Cerebellar cortex (tissue), 1 donor: ENCODE measurements at regions not wholly inside any gene's neighbourhood (a gene's known extent, or its start where the extent isn't known, plus 50 kb on each side); places are given as distances from the start of the nearest gene placed in this dataset.
"Not testable (repeated sequence)": the region's sequence is repeated elsewhere in the genome, so short reads cannot be mapped to it uniquely, and the experiment has no call there.

Experiments used
- DNase-seq: peaks from one replicate; pipeline ENCODE4 v3.0.0-alpha.2; 2015; ENCODE audit warnings: low spot score

GRCh38 chr17:21756856-21757619 lies 64.7 kb downstream of the KCNJ18 start:
- DNase-seq = no peak

DNA sequence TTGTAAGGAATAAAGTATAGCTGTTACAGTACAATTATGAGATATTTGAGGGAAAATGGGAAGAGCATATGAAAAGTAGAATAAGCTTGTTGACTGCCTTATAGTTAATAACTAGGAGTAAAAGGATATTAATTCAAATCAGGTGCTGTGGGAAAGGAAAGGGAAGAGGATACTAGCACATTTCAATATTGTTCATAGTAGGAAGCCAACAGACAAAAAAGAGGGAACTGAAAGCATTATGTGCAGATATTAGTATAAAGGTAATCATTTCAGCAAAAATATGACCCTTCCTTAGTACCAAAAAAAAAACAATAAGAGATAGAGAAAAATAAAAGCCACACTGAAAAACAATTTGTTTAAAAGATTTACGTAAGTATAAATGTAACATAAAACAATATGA lies 67.3 kb downstream of the KCNJ18 start:
- DNase-seq = not testable (repeated sequence)

- DNase-seq = peak; percentile 79
These were observed 71.5 kb downstream of the KCNJ18 start for GRCh38 chr17:21763738-21764340.

DNA sequence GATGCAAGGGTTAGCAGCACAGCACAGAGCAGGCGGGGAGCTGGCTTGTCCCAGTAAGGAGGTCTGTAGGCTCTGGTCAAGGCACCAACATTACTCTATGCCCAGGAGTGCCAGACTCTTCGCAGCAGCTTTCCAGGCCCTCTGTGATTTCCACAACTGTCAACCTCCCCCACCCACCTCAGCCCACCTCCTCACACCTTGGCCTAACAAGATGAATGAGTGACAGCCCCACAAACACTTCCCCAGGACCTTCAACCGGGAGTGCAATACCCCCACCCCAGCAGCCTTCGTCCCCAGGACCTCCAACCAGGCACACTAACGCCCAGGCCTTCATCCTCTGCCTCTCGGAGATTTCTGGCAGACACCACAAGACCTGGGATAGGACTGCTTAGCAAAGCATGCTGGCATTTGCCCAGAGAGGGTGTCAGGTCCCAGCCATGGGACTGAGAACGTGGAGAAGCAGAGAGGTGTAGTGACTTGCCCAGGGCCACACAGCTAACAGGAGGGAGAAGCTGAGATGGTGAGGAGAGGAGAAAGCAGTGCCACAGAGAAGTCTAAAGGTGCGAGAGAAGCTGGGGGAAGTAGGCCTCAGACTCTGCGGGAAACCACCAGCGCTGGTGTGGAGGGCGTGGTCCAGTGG lies 73.4 kb downstream of the KCNJ18 start:
- DNase-seq = not testable (repeated sequence)

GRCh38 chr17:21766565-21766964 lies 74.2 kb downstream of the KCNJ18 start:
- not testable (repeated sequence) for DNase-seq

GRCh38 chr17:21767162-21768156 lies 75.1 kb downstream of the KCNJ18 start:
- DNase-seq = not testable (repeated sequence)

- DNase-seq = not testable (repeated sequence)
These were observed 75.9 kb downstream of the KCNJ18 start for GRCh38 chr17:21768244-21768643.

DNA sequence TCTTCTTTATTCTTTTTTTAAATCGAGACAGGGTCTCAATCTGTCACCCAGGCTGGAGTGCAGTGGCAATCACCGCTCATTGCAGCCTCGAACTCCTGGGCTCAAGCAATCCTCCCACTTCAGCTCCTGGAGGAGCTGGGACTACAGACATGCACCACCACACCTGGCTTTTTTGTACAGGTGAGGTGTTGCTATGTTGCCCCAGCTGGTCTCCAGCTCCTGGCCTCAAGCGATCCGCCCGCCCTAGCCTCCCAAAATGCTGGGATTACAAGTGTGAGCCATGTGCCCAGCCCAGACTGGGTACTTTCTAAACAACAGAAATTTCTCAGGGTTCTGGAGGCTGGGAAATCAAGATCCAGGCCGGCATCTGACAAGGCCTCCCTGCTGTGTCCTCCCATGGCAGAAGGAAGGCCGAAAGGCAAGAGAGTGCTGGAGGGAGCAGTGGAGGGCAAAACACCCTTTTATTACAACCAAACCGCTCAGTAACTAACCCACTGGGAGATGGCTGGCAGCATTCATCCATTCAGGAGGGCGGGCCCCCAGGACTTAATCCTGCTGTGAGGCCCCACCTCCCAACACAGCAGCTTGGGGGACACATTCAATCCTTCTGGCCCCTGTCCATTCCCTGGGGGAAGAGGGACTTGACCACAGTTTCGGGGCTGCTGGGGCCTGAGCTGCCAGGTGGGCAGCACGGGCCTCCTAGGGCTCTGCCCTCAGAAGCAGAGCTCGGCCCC lies 76.6 kb downstream of the KCNJ18 start:
- DNase-seq = not testable (repeated sequence)

DNA sequence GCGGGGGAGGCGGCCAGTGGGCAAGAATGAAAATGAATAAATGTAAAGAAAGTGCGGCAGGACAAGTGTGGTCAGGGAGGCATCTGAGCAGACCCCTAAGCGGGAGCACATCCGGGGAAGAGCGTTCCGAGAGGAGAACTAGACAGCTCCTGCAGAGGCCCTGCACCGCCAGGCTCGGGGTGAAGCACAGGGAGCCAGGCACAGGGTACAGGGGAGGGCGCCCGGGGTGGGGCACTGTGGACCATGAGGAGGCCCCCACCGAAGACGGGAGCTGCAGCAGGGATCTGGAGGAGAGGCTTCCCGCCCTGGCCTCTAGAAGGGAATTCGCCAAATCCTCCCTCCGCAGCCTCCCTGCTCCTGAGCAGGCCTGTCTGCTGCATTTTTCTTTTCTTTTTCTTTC lies 77.5 kb downstream of the KCNJ18 start:
- not testable (repeated sequence) for DNase-seq

DNA sequence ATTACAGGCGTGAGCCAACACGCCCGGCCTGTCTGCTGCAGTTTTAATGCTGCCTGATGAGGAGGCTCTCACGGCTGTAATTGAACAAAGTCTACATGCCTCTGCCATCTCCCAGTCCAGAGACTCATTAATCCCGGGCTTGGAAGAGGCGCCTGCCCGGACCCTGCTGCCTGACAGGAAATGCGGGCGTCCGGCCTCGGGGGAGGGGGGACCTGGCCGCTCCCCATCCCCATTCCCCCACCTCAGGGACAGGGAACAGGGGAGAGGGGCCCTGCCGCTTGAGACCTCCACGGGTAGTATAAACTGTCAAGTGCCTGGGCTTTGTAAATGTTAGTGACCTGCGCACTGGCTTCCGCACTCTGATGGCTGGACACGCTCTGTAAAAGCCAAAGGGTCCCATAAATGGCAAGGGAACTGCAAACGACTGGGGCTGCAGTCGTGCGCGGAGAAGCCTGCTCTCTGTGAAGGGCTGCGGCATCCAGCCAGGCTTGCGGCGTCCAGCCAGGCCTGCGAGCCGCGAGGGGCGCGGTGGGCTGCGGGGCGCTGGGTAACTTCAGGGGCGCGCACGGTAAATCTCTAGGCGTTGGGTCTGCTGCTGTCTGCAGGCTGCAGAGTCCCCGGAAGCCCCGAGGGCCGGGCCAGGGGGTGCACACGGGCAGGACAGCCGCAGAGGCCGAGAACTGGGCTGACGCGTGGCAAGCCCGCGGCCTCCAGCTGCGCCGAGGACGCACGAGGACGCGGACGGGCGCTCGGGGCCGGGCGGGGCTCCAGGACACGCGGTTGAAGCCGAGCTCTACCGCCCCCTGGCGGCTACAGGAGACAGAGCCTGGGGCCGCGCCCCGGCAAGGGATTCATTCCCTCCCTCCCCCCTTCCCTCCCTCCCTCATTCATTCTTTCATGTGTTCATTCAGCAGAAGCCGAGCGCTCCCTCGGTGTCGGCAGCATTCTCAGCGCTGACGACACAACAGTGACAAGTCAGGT lies 78.4 kb downstream of the KCNJ18 start:
- DNase-seq = not testable (repeated sequence)

GRCh38 chr17:21772321-21772720 lies 80.0 kb downstream of the KCNJ18 start:
- no peak for DNase-seq

GRCh38 chr17:21772991-21773713 lies 80.8 kb downstream of the KCNJ18 start:
- not testable (repeated sequence) for DNase-seq

GRCh38 chr17:21774263-21774662 lies 81.9 kb downstream of the KCNJ18 start:
- no peak for DNase-seq

DNA sequence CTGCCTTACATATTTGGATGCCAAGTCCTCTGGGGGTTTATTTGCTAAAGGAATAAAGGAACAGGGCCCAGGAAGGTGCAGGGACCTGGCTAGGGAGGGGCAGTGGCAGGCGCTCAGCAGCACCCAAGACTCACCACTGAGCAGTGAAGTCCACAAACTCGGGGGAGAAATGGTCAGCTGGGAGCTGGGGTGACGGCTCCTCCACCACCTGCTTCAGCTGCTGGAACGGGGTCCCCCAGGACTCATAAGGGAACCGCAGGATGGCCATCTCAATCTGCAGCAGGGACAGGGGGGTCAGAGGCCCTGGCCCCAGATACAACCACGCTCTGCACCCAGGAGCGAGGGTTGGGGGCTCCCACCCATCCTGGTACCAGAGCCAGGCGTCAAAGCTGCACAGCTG lies 83.2 kb downstream of the KCNJ18 start:
- DNase-seq = not testable (repeated sequence)

- DNase-seq = peak; percentile 53
These were observed 84.6 kb downstream of the KCNJ18 start for GRCh38 chr17:21776921-21777320.

DNA sequence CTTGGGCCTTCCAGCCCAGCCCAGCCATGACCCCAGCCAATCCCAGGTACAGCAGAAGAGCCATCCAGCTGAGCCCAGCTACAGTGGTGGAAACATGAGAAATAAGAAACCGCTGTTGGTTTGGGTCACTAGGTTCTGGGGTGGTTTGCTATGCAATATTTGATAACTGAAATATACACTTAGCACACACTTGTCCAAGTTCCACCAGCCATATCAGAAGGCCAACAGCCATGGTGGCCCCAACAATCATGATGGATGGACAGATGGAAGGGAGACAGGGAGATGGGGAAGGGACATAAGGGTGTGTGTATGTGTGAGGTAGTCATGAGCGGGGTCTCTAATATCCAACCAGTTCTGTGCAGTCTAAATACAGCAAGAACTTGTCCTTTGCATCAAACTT lies 86.5 kb downstream of the KCNJ18 start:
- DNase-seq = not testable (repeated sequence)

DNA sequence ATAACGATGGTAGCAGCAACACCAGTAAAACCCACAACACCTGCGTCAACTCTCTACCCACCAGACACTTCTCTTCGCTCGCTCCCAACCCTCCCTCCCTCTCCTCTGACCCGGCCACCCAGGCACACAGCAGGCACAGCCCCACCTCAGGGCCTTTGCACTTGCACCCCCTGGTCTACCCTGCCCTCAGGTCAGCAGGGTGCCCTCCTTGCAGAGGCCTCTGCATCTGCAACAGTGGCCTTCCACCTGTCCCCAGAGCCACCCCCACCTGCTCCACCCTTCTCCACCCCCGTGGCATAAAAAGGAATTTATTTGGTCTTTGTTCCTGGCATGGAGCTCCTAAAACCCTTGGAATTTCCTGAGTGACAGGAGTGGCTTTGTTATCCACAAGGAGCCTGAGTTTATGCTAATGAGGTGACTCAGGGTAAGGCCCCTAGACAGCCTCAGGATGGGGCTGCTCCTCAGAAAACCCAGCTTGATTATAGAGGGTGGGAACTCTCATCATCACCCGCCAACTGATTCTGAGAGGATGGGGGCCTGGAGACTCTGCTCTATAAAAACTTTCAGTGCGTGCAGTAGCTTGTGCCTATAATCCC lies 88.1 kb downstream of the KCNJ18 start:
- not testable (repeated sequence) for DNase-seq

- DNase-seq = not testable (repeated sequence)
These were observed 88.8 kb downstream of the KCNJ18 start for GRCh38 chr17:21780919-21781665.
